ENCODE measurements at regions not wholly inside any gene's neighbourhood (a gene's known extent, or its start where the extent isn't known, plus 50 kb on each side); places are given as distances from the start of the nearest gene placed in this dataset.

- peak overlapping the region; percentile 58 for H3K27ac Mint-ChIP-seq (ENCODE audit: unreplicated experiment)
- CTCF ChIA-PET, result interaction anchor here (2.6 kb wide), 1 partner anchor 24 kb away, joined by 19 read pairs; no protein-coding TSS in a partner anchor
Measured at GRCh38 chrX:3963980-3964379, 250.5 kb upstream of the PRKX start.

GRCh38 chrX:3962511-3963311 is 249.3 kb upstream of the PRKX start:
- Mint-ChIP-seq H3K4me1 (ENCODE audit: low read depth, unreplicated experiment) (peaks cover 24% of the 10 kb centered on the region), H3K36me3 (ENCODE audit: insufficient read depth, unreplicated experiment) (peaks cover 14% of the 10 kb centered on the region), H3K27me3 (ENCODE audit: unreplicated experiment) (no peaks in the 10 kb centered on the region), H3K9me3 (ENCODE audit: low read depth, unreplicated experiment) (no peaks in the 10 kb centered on the region), H3K27ac (ENCODE audit: unreplicated experiment) (peak overlapping the region; percentile 58), H3K4me3 (ENCODE audit: low read depth, unreplicated experiment) (peak overlapping the region; percentile 59)
- intact Hi-C loops (cut with micrococcal nuclease; ENCODE audit: unreplicated experiment), result loop anchor here (2.0 to 5.0 kb wide), 4 partner anchors 300 to 1150 kb away; no protein-coding TSS in a partner anchor
- DNase-seq, result peak; percentile 65
- BruUV-seq (replicated peaks), result no TSS peak
- CTCF ChIA-PET, result interaction anchor here (0.6 to 2.6 kb wide), 7 partner anchors 9 to 707 kb away, joined by 3 to 19 read pairs (median 4); no protein-coding TSS in a partner anchor
- peak; percentile 37 for TF ChIP-seq CTCF (IDR thresholded peaks at IDR 0.05; ENCODE audit: unreplicated experiment)

More at GRCh38 chrX:3963980-3964379, 250.5 kb upstream of the PRKX start:
- no peak for DNase-seq
- H3K4me1 Mint-ChIP-seq (ENCODE audit: low read depth, unreplicated experiment), result peaks cover 24% of the 10 kb centered on the region
- no TSS peak for BruUV-seq (replicated peaks)
- H3K27me3 Mint-ChIP-seq (ENCODE audit: unreplicated experiment), result no peaks in the 10 kb centered on the region
- intact Hi-C loops (cut with micrococcal nuclease; ENCODE audit: unreplicated experiment), result loop anchor here (2.0 to 5.0 kb wide), 4 partner anchors 298 to 1149 kb away; no protein-coding TSS in a partner anchor
- H3K36me3 Mint-ChIP-seq (ENCODE audit: insufficient read depth, unreplicated experiment), result peaks cover 14% of the 10 kb centered on the region
- TF ChIP-seq CTCF (IDR thresholded peaks at IDR 0.05; ENCODE audit: unreplicated experiment), result no peak
- no peaks in the 10 kb centered on the region for H3K9me3 Mint-ChIP-seq (ENCODE audit: low read depth, unreplicated experiment)
- H3K4me3 Mint-ChIP-seq (ENCODE audit: low read depth, unreplicated experiment), result peak overlapping the region; percentile 59

GRCh38 chrX:3960952-3961351 is 247.5 kb upstream of the PRKX start:
- CTCF ChIA-PET, result no interaction called here
- no TSS peak for BruUV-seq (replicated peaks)
- H3K4me3 Mint-ChIP-seq (ENCODE audit: low read depth, unreplicated experiment), result no peak overlapping the region
- H3K27me3 Mint-ChIP-seq (ENCODE audit: unreplicated experiment), result no peaks in the 10 kb centered on the region
- TF ChIP-seq CTCF (IDR thresholded peaks at IDR 0.05; ENCODE audit: unreplicated experiment), result no peak
- no peaks in the 10 kb centered on the region for H3K9me3 Mint-ChIP-seq (ENCODE audit: low read depth, unreplicated experiment)
- DNase-seq, result no peak
- peaks cover 24% of the 10 kb centered on the region for H3K4me1 Mint-ChIP-seq (ENCODE audit: low read depth, unreplicated experiment)
- peaks cover 14% of the 10 kb centered on the region for H3K36me3 Mint-ChIP-seq (ENCODE audit: insufficient read depth, unreplicated experiment)
- intact Hi-C loops (cut with micrococcal nuclease; ENCODE audit: unreplicated experiment), result loop anchor here (5.0 kb wide), 3 partner anchors 301 to 711 kb away; no protein-coding TSS in a partner anchor
- no peak overlapping the region for H3K27ac Mint-ChIP-seq (ENCODE audit: unreplicated experiment)

- TF ChIP-seq CTCF (IDR thresholded peaks at IDR 0.05; ENCODE audit: unreplicated experiment), result no peak
- CTCF ChIA-PET, result interaction anchor here (0.6 to 1.0 kb wide), 3 partner anchors 11 to 140 kb away, joined by 3 to 9 read pairs (median 5); no protein-coding TSS in a partner anchor
- DNase-seq, result no peak
- intact Hi-C loops (cut with micrococcal nuclease; ENCODE audit: unreplicated experiment), result no loop called here
- H3K36me3 Mint-ChIP-seq (ENCODE audit: insufficient read depth, unreplicated experiment), result peaks cover 5% of the 10 kb centered on the region
- H3K4me1 Mint-ChIP-seq (ENCODE audit: low read depth, unreplicated experiment), result peaks cover 25% of the 10 kb centered on the region
- no peaks in the 10 kb centered on the region for H3K9me3 Mint-ChIP-seq (ENCODE audit: low read depth, unreplicated experiment)
- H3K27ac Mint-ChIP-seq (ENCODE audit: unreplicated experiment), result peak overlapping the region; percentile 72
- H3K27me3 Mint-ChIP-seq (ENCODE audit: unreplicated experiment), result no peaks in the 10 kb centered on the region
- H3K4me3 Mint-ChIP-seq (ENCODE audit: low read depth, unreplicated experiment), result no peak overlapping the region
- BruUV-seq (replicated peaks), result no TSS peak
Measured at GRCh38 chrX:3951859-3952258, 238.4 kb upstream of the PRKX start.

All from Calu3 (cell line).